Brain microvascular endothelial cell (primary cell): ENCODE measurements at regions not wholly inside any gene's neighbourhood (a gene's known extent, or its start where the extent isn't known, plus 50 kb on each side); places are given as distances from the start of the nearest gene placed in this dataset.

Experiments
- DNase-seq: peaks from one replicate; pipeline ENCODE4 v3.0.0-alpha.2; 2020
- H3K27ac ChIP-seq: fragments of 250-450 bp; sonication (Bioruptor Pico); 2 replicates; pipeline ENCODE4 v1.5.1; 2020; ENCODE audit warnings: mild to moderate bottlenecking, moderate library complexity
- H3K27me3 ChIP-seq: fragments of 250-450 bp; sonication (Bioruptor Pico); replicated peaks from 2 replicates; pipeline ENCODE4 v1.5.1; 2020; ENCODE audit warnings: mild to moderate bottlenecking
- H3K36me3 ChIP-seq: fragments of 250-450 bp; sonication (Bioruptor Pico); replicated peaks from 2 replicates; pipeline ENCODE4 v1.5.1; 2020; ENCODE audit warnings: mild to moderate bottlenecking
- H3K4me3 ChIP-seq: 2 replicates; pipeline ENCODE4 v1.5.1; 2011; ENCODE audit warnings: low read depth, mild to moderate bottlenecking, control low read depth, low read length, moderate library complexity
- in situ Hi-C: cut with HindIII; loops from 2 replicates; pipeline ENCODE4 v1.10.0; 2017; ENCODE audit warnings: low sequenced_read_pairs, low pct_ligation_motif_present
- TF ChIP-seq, protein P1 (sequence below): IDR thresholded peaks from 2 replicates; pipeline ENCODE4 v1.5.1; 2011; ENCODE audit warnings: low read depth, mild to moderate bottlenecking, moderate library complexity, low read length, control low read depth, inconsistent platforms; ENCODE audit errors: missing control alignments

DNA sequence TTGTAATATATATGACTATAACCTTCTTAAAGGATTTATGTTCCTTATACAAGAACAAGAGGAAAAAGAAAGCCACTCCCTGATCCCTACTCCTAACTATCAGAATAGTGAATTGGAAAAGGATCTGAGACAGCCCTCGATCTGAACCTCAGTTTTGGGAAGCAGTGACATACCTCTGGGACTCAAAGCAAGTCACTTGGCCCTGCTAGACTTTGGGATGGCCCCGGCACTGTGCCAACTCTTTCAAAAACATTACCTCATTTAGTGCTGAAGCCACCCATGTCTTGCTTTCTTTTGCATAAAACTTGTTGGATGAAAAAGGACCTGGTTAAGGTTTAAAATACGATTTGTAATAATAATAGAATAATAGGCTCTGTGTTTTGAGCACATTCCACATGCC lies 447.3 kb downstream of the FGF9 start:
- in situ Hi-C loops: no loop called here
- Histone ChIP-seq H3K27me3 (no peaks in the 10 kb centered on the region), H3K27ac (no peak overlapping the region), H3K36me3 (no peaks in the 10 kb centered on the region), H3K4me3 (no peak overlapping the region)
- TF ChIP-seq, protein P1, sequence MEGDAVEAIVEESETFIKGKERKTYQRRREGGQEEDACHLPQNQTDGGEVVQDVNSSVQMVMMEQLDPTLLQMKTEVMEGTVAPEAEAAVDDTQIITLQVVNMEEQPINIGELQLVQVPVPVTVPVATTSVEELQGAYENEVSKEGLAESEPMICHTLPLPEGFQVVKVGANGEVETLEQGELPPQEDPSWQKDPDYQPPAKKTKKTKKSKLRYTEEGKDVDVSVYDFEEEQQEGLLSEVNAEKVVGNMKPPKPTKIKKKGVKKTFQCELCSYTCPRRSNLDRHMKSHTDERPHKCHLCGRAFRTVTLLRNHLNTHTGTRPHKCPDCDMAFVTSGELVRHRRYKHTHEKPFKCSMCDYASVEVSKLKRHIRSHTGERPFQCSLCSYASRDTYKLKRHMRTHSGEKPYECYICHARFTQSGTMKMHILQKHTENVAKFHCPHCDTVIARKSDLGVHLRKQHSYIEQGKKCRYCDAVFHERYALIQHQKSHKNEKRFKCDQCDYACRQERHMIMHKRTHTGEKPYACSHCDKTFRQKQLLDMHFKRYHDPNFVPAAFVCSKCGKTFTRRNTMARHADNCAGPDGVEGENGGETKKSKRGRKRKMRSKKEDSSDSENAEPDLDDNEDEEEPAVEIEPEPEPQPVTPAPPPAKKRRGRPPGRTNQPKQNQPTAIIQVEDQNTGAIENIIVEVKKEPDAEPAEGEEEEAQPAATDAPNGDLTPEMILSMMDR: no peak
- no peak for DNase-seq

DNA sequence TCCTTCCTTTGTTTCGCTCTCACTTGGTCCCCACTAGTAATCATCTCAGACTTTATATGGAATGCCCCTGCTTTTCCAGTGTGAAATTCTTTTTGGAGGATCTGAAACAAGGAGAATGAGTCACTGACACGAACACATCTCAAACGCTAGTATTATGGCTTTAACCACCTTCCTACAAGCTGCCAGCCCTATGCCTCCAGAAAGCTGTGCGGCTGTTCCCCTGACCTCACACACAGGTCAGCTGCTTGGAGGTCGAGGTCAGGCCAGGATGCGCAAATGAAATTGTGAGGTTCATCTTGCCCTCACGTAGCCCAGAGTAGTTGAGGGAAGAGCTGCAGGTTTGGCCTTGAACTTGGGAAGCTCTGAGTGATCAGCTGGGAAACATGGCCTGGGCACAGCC lies 449.8 kb downstream of the FGF9 start:
- no peak overlapping the region for H3K4me3 ChIP-seq
- TF ChIP-seq, protein P1: no peak
- no peaks in the 10 kb centered on the region for H3K36me3 ChIP-seq
- no peaks in the 10 kb centered on the region for H3K27me3 ChIP-seq
- no peak overlapping the region for H3K27ac ChIP-seq
- in situ Hi-C loops: no loop called here
- DNase-seq: no peak

DNA sequence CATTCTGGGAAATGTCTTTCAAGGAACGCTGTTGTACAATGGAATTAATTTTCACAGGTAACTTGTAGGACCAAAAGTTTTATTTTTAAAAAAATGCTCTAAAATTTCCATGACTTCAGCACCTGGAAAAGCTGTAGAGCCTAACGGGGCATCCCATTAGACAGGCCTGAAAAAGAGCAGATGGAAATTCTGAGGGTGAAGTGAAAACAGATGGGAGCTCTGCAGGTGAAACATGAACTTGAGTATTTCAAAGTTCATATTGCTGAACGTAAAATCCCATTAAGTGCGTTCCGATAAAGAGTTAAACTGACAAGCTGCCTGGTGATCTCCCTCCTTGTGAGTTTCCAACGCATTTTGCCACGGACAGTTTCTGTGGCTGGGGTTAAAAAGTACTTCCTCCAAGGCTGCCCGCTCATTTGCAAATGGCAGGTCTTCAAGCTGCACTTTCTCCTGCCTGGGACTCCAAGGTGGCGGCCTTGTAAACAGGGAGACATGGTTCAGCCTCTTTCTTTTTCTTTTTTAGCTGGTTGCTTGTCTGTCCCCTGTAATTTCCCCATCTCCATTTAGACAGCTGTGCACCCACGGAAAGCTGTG lies 450.4 kb downstream of the FGF9 start:
- no peaks in the 10 kb centered on the region for H3K36me3 ChIP-seq
- no peak overlapping the region for H3K27ac ChIP-seq
- no peak overlapping the region for H3K4me3 ChIP-seq
- in situ Hi-C loops: no loop called here
- DNase-seq: no peak
- TF ChIP-seq, protein P1: no peak
- no peaks in the 10 kb centered on the region for H3K27me3 ChIP-seq

DNA sequence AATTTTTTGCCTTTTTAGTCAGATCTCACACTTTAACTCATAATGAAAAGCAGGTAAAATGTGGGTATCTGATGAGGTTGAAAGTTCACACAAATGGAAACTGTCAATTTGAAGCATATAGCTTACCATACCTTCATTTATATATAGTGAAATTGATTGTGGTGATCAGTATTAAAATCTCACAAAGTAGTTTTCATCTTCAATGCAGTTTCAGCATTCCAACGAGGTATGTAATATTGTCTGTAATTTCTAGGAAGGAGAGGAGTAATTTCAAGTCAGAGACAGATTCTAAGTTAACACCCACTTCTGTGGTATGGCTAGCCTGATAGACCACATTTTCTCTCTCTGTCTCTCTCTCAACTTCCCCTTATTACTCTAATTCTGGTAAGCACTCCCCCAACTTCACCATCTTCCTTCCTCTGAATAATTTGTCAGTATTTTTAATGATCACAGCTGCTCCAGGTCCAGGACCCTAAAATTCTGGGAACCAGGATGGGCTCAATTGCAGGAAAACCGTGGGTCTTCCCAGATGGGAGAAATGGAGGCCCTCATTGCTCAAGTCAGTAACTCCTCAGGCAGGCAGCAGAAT lies 455.7 kb downstream of the FGF9 start:
- in situ Hi-C loops: no loop called here
- Histone ChIP-seq H3K27ac (no peak overlapping the region), H3K27me3 (no peaks in the 10 kb centered on the region), H3K4me3 (no peak overlapping the region), H3K36me3 (no peaks in the 10 kb centered on the region)
- DNase-seq: no peak
- TF ChIP-seq, protein P1: no peak

DNA sequence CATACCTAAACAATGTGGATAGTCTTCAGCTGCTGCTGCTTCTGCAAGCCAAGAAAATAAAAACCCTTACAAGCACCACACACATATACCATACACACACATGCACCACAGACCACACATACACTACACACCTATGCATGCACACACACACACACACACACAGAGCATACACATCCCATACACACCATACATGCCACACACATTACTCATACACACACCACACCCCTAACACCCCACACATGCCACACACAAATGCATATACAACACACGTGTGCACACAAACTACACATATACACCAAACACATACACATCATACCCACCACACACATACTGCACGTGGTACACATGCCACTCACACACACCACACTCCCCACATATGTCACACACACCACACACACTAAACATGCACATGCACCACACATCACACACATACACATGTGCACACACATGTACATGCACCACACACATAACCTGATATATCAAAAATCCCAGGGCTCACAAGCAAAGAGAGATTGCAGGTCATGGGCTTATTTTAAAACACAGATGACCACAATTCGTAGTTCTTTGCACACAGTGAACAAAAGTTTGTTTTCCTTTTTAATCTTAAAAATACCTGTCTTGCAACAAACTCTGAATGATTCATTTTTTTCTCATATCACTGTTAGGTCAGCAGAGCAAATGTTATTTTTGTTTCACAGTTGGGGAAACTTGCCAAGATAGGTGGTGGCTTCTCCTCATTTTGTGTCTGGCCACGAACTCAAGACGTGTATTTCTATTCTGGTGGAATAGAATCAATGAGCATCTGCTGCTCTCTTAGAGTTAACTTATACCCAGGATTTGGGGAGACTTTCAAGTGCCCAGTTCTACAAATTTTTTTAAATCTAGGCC lies 456.6 kb downstream of the FGF9 start:
- no peak overlapping the region for H3K4me3 ChIP-seq
- in situ Hi-C loops: no loop called here
- H3K27ac ChIP-seq: no peak overlapping the region
- H3K27me3 ChIP-seq: no peaks in the 10 kb centered on the region
- H3K36me3 ChIP-seq: no peaks in the 10 kb centered on the region
- DNase-seq: no peak
- TF ChIP-seq, protein P1: no peak
